Neural progenitor cell (in vitro differentiated cells): ENCODE measurements at regions not wholly inside any gene's neighbourhood (a gene's known extent, or its start where the extent isn't known, plus 50 kb on each side); places are given as distances from the start of the nearest gene placed in this dataset.

Experiments
- DNase-seq: peaks from one replicate; pipeline ENCODE4 v3.0.0-alpha.2; 2016; ENCODE audit warnings: low spot score
- H2AFZ ChIP-seq: fragments of 200-600 bp; sonication (generic); replicated peaks from 2 replicates; pipeline ENCODE4 v1.6.1; 2016; ENCODE audit warnings: antibody characterized with exemption
- H3F3A ChIP-seq: fragments of 200-600 bp; sonication (generic); 2 replicates; pipeline ENCODE4 v1.6.1; 2016; ENCODE audit warnings: antibody characterized with exemption, low read depth
- H3K27ac ChIP-seq: fragments of 200-600 bp; sonication (generic); 2 replicates; pipeline ENCODE4 v1.5.1; 2016; ENCODE audit warnings: mild to moderate bottlenecking
- H3K27me3 ChIP-seq: fragments of 200-600 bp; sonication (generic); 2 replicates; pipeline ENCODE4 v1.6.1; 2016; ENCODE audit warnings: mild to moderate bottlenecking, moderate library complexity
- H3K36me3 ChIP-seq: fragments of 200-600 bp; sonication (generic); 2 replicates; pipeline ENCODE4 v1.5.1; 2016
- H3K4me1 ChIP-seq: fragments of 200-600 bp; sonication (generic); 2 replicates; pipeline ENCODE4 v1.6.1; 2016; ENCODE audit warnings: mixed run types
- H3K4me2 ChIP-seq: fragments of 200-600 bp; sonication (generic); 2 replicates; pipeline ENCODE4 v1.6.1; 2016
- H3K4me3 ChIP-seq: fragments of 200-600 bp; sonication (generic); 2 replicates; pipeline ENCODE4 v1.5.1; 2016
- H3K79me2 ChIP-seq: fragments of 200-600 bp; sonication (generic); 2 replicates; pipeline ENCODE4 v1.6.1; 2016; ENCODE audit warnings: low read depth
- H3K9ac ChIP-seq: fragments of 200-600 bp; sonication (generic); 2 replicates; pipeline ENCODE4 v1.6.1; 2016
- H3K9me3 ChIP-seq: fragments of 200-600 bp; sonication (generic); 2 replicates; pipeline ENCODE4 v1.5.1; 2016; ENCODE audit warnings: low read depth
- H4K20me1 ChIP-seq: fragments of 200-600 bp; sonication (generic); 2 replicates; pipeline ENCODE4 v1.6.1; 2016; ENCODE audit warnings: low read depth
- H3K27ac Mint-ChIP-seq: 3 replicates; pipeline ENCODE4 v1.8.0; 2021; ENCODE audit warnings: mixed read lengths
- H3K27me3 Mint-ChIP-seq: 2 replicates; pipeline ENCODE4 v1.8.0; 2022; ENCODE audit warnings: low read depth, mild to moderate bottlenecking, inconsistent platforms, moderate library complexity, mixed read lengths; ENCODE audit not compliant: insufficient read depth
- H3K36me3 Mint-ChIP-seq: 3 replicates; pipeline ENCODE4 v1.8.0; 2021; ENCODE audit warnings: mixed read lengths
- H3K4me1 Mint-ChIP-seq: 3 replicates; pipeline ENCODE4 v1.8.0; 2021; ENCODE audit warnings: mixed read lengths
- H3K4me3 Mint-ChIP-seq: 3 replicates; pipeline ENCODE4 v1.8.0; 2021; ENCODE audit warnings: mild to moderate bottlenecking, moderate library complexity, mixed read lengths
- H3K9me3 Mint-ChIP-seq: 3 replicates; pipeline ENCODE4 v1.8.0; 2020; ENCODE audit warnings: mixed read lengths
- CTCF ChIP-seq: fragments of 200-600 bp; sonication (generic); IDR thresholded peaks from 2 replicates; pipeline ENCODE4 v1.5.1; 2017; ENCODE audit warnings: antibody characterized with exemption, mild to moderate bottlenecking
- EZH2 ChIP-seq: fragments of 200-600 bp; sonication (generic); IDR thresholded peaks from 2 replicates; pipeline ENCODE4 v1.6.1; 2017; ENCODE audit warnings: antibody characterized with exemption, mild to moderate bottlenecking, moderate library complexity
- EZH2phosphoT487 ChIP-seq: fragments of 200-600 bp; sonication (generic); IDR thresholded peaks from 2 replicates; pipeline ENCODE4 v1.6.1; 2017; ENCODE audit warnings: antibody characterized with exemption

- Histone ChIP-seq H3K9me3 (no peaks in the 10 kb centered on the region), H3K4me3 (no peak overlapping the region), H3K36me3 (no peaks in the 10 kb centered on the region), H3K4me1 (peaks cover 2% of the 10 kb centered on the region), H3K4me2 (no peak overlapping the region), H3K9ac (no peak overlapping the region), H3K27me3 (peaks cover 4% of the 10 kb centered on the region), H4K20me1 (no peaks in the 10 kb centered on the region), H2AFZ (no peak overlapping the region), H3F3A (no peaks in the 10 kb centered on the region), H3K27ac (no peak overlapping the region), H3K79me2 (no peaks in the 10 kb centered on the region)
- no peak for DNase-seq
- peaks cover 4% of the 10 kb centered on the region for H3K27me3 Mint-ChIP-seq
- no peak overlapping the region for H3K27ac Mint-ChIP-seq
- TF ChIP-seq CTCF = no peak
- TF ChIP-seq EZH2phosphoT487 = no peak
- TF ChIP-seq EZH2 = no peak
- H3K4me1 Mint-ChIP-seq = no peaks in the 10 kb centered on the region
- H3K36me3 Mint-ChIP-seq = no peaks in the 10 kb centered on the region
- H3K9me3 Mint-ChIP-seq = peaks cover 2% of the 10 kb centered on the region
- H3K4me3 Mint-ChIP-seq = no peak overlapping the region
Observed at GRCh38 chr19:31430381-31430780, 81.1 kb upstream of the TSHZ3 start.

- H3K36me3 ChIP-seq = no peaks in the 10 kb centered on the region
- no peaks in the 10 kb centered on the region for H4K20me1 ChIP-seq
- H3K4me3 ChIP-seq = no peak overlapping the region
- H3K4me2 ChIP-seq = no peak overlapping the region
- TF ChIP-seq EZH2 = no peak
- no peak for TF ChIP-seq CTCF
- TF ChIP-seq EZH2phosphoT487 = no peak
- no peak overlapping the region for H3K9ac ChIP-seq
- Mint-ChIP-seq H3K4me1 (peaks cover 8% of the 10 kb centered on the region), H3K27ac (no peak overlapping the region), H3K4me3 (no peak overlapping the region), H3K27me3 (peaks cover 4% of the 10 kb centered on the region), H3K9me3 (peaks cover 3% of the 10 kb centered on the region), H3K36me3 (no peaks in the 10 kb centered on the region)
- no peaks in the 10 kb centered on the region for H3K4me1 ChIP-seq
- no peaks in the 10 kb centered on the region for H3K9me3 ChIP-seq
- H3K79me2 ChIP-seq = no peaks in the 10 kb centered on the region
- no peaks in the 10 kb centered on the region for H3F3A ChIP-seq
- DNase-seq = no peak
- H2AFZ ChIP-seq = no peak overlapping the region
- no peaks in the 10 kb centered on the region for H3K27me3 ChIP-seq
- no peak overlapping the region for H3K27ac ChIP-seq
Observed at GRCh38 chr19:31432201-31432810, 83.1 kb upstream of the TSHZ3 start.

GRCh38 chr19:31436121-31436776, 87.0 kb upstream of the TSHZ3 start:
- Histone ChIP-seq H2AFZ (no peak overlapping the region), H3K9me3 (no peaks in the 10 kb centered on the region), H3K4me1 (no peaks in the 10 kb centered on the region), H3K79me2 (no peaks in the 10 kb centered on the region), H4K20me1 (no peaks in the 10 kb centered on the region), H3K4me2 (no peak overlapping the region), H3K27ac (no peak overlapping the region), H3K4me3 (no peak overlapping the region), H3F3A (no peaks in the 10 kb centered on the region), H3K36me3 (no peaks in the 10 kb centered on the region), H3K9ac (no peak overlapping the region), H3K27me3 (no peaks in the 10 kb centered on the region)
- DNase-seq = no peak
- Mint-ChIP-seq H3K36me3 (no peaks in the 10 kb centered on the region), H3K27me3 (peaks cover 4% of the 10 kb centered on the region), H3K27ac (no peak overlapping the region), H3K9me3 (peaks cover 3% of the 10 kb centered on the region), H3K4me3 (no peak overlapping the region), H3K4me1 (peaks cover 8% of the 10 kb centered on the region)
- TF ChIP-seq CTCF (no peak), EZH2phosphoT487 (no peak), EZH2 (no peak)
